Left hindlimb (tissue), 1 donor: ENCODE measurements at regions not wholly inside any gene's neighbourhood (a gene's known extent, or its start where the extent isn't known, plus 50 kb on each side); places are given as distances from the start of the nearest gene placed in this dataset.

Experiments used
- DNase-seq: peaks from one replicate; pipeline ENCODE4 v3.0.0-alpha.2; 2018

DNA sequence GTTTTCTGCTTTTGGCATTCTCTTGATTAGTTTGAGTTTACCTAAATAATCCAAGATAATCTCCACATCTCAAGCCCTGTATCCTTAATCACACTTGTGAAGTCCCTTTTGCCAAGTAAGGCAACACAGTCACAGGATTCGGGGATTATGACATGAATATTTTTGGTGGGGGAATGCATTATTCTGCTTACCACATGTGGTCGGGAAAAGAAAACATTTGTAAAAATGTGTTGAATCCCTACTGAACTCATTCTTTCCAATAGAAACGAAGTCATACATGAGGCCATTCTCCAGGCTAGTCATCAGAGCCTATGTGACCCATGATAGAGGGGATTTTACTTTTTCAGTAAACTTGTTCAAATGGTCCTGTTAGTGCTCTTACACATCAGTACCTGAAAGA lies 58.5 kb upstream of the PRICKLE1 start:
- no peak for DNase-seq

DNA sequence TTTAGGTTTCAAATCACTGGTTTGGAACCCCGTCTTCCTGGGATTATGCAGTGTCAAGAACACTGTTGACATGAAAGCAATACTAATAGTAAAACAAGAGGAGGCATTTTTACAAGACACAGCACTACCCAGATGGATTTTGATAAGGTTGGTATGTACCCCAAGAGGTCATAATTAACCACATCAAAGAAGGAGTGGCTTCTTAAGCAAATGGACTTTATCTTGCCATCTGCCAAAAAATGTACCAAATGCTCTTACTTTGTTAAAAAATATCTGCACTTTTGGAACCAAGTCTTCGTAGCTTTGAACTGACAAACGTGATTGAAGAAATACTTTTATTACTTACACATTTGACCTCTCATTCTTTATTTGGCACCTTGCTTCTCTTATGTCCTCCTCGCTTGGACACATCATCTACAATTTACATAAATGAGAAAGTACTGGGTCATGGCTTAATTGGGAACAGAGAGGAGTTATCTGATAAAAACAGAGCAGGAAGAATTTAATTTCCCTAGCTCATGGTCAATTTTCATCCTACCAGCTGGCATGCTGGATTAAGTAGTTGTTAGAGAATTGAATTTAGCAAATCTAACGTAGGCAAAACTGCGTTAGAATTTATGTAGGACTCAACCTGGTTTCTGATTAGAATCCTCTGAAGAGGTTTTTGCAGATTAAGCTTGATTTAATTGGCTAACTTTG lies 54.5 kb upstream of the PRICKLE1 start:
- no peak for DNase-seq

DNA sequence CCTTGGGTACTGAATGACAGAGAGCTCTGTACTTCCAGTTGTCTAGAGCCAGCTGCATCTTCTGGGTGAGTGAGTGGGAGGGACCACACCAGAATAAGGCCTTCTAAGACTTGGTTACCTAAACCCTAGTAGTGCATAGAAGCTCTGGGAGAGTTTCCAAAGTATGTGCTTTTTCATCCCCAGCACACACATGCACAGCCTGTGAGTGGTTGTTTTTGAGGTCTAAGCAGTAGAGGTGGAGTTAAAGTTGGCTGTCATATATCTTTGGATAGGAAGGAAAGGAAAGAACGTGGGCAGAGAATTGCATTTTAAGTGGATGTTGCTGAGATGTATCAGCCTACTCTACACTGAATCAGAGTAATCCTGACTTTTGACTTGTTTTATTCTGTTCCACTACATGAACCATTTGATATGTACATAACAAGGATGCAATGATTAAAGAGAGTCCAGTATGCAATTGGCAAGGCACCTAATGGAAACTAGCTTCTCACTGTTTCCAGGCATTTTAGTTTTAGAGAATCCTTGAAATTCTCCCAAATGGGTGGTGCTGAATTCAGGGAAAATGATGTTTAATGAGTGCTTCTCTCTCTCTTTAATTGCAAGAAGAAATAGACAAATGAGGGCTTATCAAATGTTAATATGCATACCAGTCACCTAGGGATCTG lies 51.8 kb upstream of the PRICKLE1 start:
- no peak for DNase-seq

DNA sequence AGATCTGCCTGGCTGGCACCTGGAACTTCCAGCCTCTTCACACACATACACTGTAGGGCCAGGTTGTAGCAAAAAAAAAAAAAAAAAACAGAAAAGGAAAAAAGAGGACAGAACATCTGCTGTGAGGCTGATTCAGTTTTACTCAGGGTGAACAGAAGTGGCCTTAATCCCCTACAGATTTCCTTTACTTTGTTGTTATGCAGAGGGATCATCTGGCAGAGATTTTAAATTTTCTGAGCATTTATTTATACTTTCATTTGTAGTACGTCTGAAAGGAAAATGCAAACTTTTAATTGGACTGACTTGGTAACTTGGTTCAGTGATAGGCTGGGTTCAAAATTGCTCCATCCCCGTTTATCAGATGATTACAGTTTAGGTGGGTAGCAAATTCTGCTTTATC lies 50.8 kb upstream of the PRICKLE1 start:
- no peak for DNase-seq

DNA sequence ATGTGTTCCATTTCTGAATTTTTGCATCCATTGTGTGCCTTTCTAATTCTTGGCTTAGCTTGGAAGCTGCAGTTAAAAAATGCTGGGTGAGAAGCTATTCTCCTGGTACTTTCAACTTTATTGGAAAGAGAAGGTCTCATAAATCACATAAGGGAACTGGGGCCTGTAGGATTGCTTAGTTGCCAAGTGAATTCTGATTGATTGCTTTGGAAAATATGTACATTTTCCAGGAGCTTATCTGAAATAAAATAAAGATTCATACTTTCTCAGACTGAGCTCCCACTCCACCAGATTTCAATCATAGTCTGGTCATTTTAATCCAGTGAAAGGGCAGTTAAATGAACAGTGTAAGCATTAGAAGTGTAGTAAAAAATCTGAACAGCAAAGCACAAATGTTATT lies 50.0 kb upstream of the PRICKLE1 start:
- DNase-seq, result no peak
